ENCODE measurements at regions not wholly inside any gene's neighbourhood (a gene's known extent, or its start where the extent isn't known, plus 50 kb on each side); places are given as distances from the start of the nearest gene placed in this dataset.
"Not testable (repeated sequence)": the region's sequence is repeated elsewhere in the genome, so short reads cannot be mapped to it uniquely, and the experiment has no call there.

DNA sequence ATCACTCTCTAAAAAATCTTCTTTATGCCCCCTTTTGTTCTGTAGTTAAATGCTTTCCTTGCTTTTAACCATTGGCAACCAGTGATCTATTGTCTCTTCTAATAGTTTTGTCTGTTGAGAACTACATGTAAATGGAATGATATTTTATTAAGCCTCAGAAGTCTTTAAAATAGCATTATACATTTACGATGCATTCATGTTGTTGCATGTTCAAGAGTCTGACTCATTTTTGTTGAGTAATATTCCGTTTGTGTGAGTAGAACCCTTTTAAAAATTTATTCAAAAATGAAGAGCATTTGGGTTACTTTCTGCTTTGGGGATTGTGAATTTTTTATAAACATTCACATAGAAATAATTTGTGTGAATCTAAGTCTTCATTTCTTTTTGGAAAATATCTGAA is 1352.9 kb downstream of the NCAM2 start:
- DNase-seq (ENCODE audit: low read depth): no peak
- no peak overlapping the region for H3K4me3 ChIP-seq (ENCODE audit: low read depth, low read length)
- TF ChIP-seq, protein P1, sequence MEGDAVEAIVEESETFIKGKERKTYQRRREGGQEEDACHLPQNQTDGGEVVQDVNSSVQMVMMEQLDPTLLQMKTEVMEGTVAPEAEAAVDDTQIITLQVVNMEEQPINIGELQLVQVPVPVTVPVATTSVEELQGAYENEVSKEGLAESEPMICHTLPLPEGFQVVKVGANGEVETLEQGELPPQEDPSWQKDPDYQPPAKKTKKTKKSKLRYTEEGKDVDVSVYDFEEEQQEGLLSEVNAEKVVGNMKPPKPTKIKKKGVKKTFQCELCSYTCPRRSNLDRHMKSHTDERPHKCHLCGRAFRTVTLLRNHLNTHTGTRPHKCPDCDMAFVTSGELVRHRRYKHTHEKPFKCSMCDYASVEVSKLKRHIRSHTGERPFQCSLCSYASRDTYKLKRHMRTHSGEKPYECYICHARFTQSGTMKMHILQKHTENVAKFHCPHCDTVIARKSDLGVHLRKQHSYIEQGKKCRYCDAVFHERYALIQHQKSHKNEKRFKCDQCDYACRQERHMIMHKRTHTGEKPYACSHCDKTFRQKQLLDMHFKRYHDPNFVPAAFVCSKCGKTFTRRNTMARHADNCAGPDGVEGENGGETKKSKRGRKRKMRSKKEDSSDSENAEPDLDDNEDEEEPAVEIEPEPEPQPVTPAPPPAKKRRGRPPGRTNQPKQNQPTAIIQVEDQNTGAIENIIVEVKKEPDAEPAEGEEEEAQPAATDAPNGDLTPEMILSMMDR (conservative IDR thresholded peaks at IDR 0.05; ENCODE audit: low read depth, low read length): no peak

DNA sequence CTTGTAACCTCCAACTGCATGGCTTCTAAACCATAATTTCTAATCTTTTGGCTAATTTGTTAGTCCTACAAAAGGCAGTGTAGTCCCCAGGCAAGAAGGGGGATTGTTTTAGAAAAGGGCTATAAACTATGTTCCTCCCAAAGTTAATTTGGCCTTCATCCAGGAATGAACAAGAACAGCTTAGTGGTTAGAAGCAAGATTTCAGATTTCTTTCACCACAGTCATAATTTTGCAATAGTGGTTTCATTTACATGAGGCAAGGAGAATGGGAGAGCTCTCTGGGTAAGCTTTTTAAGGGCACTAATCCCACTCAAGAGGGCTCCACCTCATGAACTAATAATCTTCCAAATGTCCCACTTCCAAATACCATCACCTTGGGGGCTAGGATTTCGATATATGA is 1353.9 kb downstream of the NCAM2 start:
- TF ChIP-seq, protein P1 (conservative IDR thresholded peaks at IDR 0.05; ENCODE audit: low read depth, low read length): no peak
- no peak overlapping the region for H3K4me3 ChIP-seq (ENCODE audit: low read depth, low read length)
- DNase-seq (ENCODE audit: low read depth): no peak

DNA sequence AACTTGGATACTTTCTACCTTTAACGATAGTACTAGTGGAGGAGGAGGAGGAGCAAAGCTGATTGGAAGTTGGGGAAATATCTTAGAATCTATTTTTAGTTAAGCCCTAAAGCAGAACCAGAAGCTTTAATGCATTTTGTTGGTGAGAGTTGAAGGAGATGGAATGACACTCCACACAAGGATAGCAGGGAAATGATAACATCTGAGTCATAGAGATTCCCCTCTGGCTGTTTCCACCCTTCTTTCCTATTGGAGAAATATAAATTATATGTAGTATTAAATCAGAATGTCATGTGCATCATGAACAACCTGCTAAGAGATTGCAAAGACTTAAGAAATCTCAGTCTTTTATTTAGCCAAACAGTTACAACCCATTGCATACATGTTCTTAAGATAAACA is 1357.7 kb downstream of the NCAM2 start:
- H3K4me3 ChIP-seq (ENCODE audit: low read depth, low read length): no peak overlapping the region
- no peak for DNase-seq (ENCODE audit: low read depth)
- TF ChIP-seq, protein P1 (conservative IDR thresholded peaks at IDR 0.05; ENCODE audit: low read depth, low read length): no peak

- no peak overlapping the region for H3K4me3 ChIP-seq (ENCODE audit: low read depth, low read length)
- no peak for DNase-seq (ENCODE audit: low read depth)
- TF ChIP-seq, protein P1 (conservative IDR thresholded peaks at IDR 0.05; ENCODE audit: low read depth, low read length): no peak
Observed at GRCh38 chr21:22356663-22357062, 1358.5 kb downstream of the NCAM2 start.

- not testable (repeated sequence) for H3K4me3 ChIP-seq (ENCODE audit: low read depth, low read length); DNase-seq (ENCODE audit: low read depth)
Observed at GRCh38 chr21:22359599-22359998, 1361.4 kb downstream of the NCAM2 start.

DNA sequence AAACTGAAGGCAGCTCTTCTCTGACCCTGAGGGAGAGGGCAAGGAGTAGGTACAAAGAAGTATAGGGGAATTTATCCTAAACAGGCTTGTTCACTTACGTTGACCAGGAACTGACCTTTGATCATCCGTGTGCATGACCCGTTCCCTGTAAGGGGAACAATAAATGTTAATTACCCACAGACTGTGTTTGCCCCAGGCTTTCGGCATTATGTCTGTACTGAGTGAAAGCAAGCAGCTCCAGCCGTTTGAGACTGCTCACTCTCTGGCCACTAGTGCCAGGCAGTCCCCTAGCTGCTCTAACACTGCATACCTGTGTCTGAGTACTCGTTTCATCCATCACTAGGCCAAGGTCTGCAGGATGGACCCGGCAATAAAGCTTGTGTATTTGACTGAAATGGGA is 1365.3 kb downstream of the NCAM2 start:
- no peak for DNase-seq (ENCODE audit: low read depth)
- H3K4me3 ChIP-seq (ENCODE audit: low read depth, low read length): no peak overlapping the region
- TF ChIP-seq, protein P1 (conservative IDR thresholded peaks at IDR 0.05; ENCODE audit: low read depth, low read length): no peak

DNA sequence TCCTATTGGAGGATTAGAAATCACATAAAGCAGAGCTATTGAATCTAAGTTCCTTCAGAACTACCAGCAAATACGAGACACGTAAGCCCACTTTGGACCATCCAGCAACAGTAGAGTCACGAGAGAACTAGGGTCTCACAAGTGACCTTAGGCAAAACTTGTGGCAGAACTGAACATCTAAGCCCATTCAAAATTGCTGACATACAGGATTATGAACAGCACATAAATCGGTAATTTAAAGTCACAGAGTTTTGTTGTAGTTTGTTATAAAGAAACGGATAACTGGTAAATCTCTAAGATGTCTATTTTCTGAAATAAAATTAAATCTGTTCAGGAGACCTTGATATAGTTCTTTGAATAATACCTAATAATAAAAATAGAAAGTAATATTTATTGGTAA is 1366.0 kb downstream of the NCAM2 start:
- TF ChIP-seq, protein P1 (conservative IDR thresholded peaks at IDR 0.05; ENCODE audit: low read depth, low read length): no peak
- no peak overlapping the region for H3K4me3 ChIP-seq (ENCODE audit: low read depth, low read length)
- DNase-seq (ENCODE audit: low read depth): no peak
